Embryonic facial prominence (tissue), 1 donor: ENCODE measurements at regions not wholly inside any gene's neighbourhood (a gene's known extent, or its start where the extent isn't known, plus 50 kb on each side); places are given as distances from the start of the nearest gene placed in this dataset.
"Not testable (repeated sequence)": the region's sequence is repeated elsewhere in the genome, so short reads cannot be mapped to it uniquely, and the experiment has no call there.

Source experiments
- DNase-seq: peaks from one replicate; pipeline ENCODE4 v3.0.0-alpha.2; 2016; ENCODE audit errors: extremely low spot score

GRCh38 chr5:67985686-67986387 lies 229.7 kb upstream of the PIK3R1 start:
- no peak for DNase-seq

- no peak for DNase-seq
Measured at GRCh38 chr5:67984546-67984945, 231.0 kb upstream of the PIK3R1 start.

- DNase-seq = no peak
Measured at GRCh38 chr5:67983251-67984110, 232.1 kb upstream of the PIK3R1 start.

GRCh38 chr5:67982160-67982559 lies 233.4 kb upstream of the PIK3R1 start:
- not testable (repeated sequence) for DNase-seq

GRCh38 chr5:67978171-67978570 lies 237.4 kb upstream of the PIK3R1 start:
- DNase-seq = no peak

GRCh38 chr5:67976891-67977601 lies 238.5 kb upstream of the PIK3R1 start:
- no peak for DNase-seq

- DNase-seq = no peak
Measured at GRCh38 chr5:67976181-67976580, 239.4 kb upstream of the PIK3R1 start.

GRCh38 chr5:67974471-67974870 lies 241.1 kb upstream of the PIK3R1 start:
- no peak for DNase-seq

GRCh38 chr5:67974054-67974453 lies 241.5 kb upstream of the PIK3R1 start:
- no peak for DNase-seq

- DNase-seq = no peak
Measured at GRCh38 chr5:67971971-67972821, 243.4 kb upstream of the PIK3R1 start.

GRCh38 chr5:67971223-67971830 lies 244.2 kb upstream of the PIK3R1 start:
- no peak for DNase-seq

GRCh38 chr5:67969631-67970030 lies 245.9 kb upstream of the PIK3R1 start:
- DNase-seq = no peak

GRCh38 chr5:67969176-67969575 lies 246.4 kb upstream of the PIK3R1 start:
- DNase-seq = no peak

- DNase-seq = no peak
Measured at GRCh38 chr5:67966712-67967111, 248.8 kb upstream of the PIK3R1 start.

- no peak for DNase-seq
Measured at GRCh38 chr5:67964619-67965018, 250.9 kb upstream of the PIK3R1 start.

GRCh38 chr5:67963789-67964519 lies 251.6 kb upstream of the PIK3R1 start:
- no peak for DNase-seq

GRCh38 chr5:67960939-67961338 lies 254.6 kb upstream of the PIK3R1 start:
- DNase-seq = no peak

- no peak for DNase-seq
Measured at GRCh38 chr5:67957374-67957773, 258.2 kb upstream of the PIK3R1 start.

- DNase-seq = no peak
Measured at GRCh38 chr5:67954351-67954750, 261.2 kb upstream of the PIK3R1 start.

GRCh38 chr5:67942421-67942820 lies 273.1 kb upstream of the PIK3R1 start:
- no peak for DNase-seq
